GM11168 (cell line): ENCODE measurements at regions not wholly inside any gene's neighbourhood (a gene's known extent, or its start where the extent isn't known, plus 50 kb on each side); places are given as distances from the start of the nearest gene placed in this dataset.
"Not testable (repeated sequence)": the region's sequence is repeated elsewhere in the genome, so short reads cannot be mapped to it uniquely, and the experiment has no call there.

Source experiments
- in situ Hi-C: fragments of 300-500 bp; cut with MboI; formaldehyde crosslinking; loops from one replicate; pipeline ENCODE4 v1.12.0; 2022; ENCODE audit warnings: low sequenced_read_pairs; ENCODE audit not compliant: unreplicated experiment

DNA sequence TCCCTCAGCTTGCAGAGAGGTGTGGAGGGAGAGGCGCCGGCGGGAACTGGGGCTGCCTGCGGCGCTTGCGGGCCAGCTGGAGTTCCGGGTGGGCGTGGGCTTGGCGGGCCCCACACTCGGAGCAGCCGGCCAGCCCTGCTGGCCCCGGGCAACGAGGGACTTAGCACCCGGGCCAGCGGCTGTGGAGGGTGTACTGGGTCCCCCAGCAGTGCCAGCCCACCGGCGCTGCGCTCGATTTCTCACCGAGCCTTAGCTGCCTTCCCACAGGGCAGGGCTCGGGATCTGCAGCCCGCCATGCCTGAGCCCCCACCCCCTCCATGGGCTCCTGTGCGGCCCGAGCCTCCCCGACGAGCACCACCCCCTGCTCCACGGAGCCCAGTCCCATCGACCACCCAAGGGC lies 133.5 kb upstream of the NRP1 start:
- in situ Hi-C loops: not testable (repeated sequence)

- in situ Hi-C loops: no loop called here
Observed at GRCh38 chr10:33465747-33466146, 131.3 kb upstream of the NRP1 start.

DNA sequence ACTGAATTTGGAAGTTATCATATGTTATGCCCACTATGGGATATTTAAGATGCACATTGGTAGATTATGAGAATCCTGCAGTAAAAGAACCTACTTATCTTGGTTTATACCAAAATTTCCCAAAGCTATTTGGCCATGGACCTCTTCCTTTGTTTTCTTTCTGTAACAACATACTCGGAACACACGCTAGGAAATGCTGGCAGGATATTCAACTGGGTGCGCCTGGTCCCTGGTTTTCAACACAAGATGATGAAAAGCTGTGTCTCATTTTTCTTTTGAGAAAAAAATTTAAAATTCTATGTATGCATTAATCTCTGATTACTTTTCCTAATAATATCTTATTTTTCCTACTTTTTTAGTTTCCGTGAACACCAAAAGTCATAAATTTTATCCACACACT lies 128.5 kb upstream of the NRP1 start:
- in situ Hi-C loops: no loop called here

GRCh38 chr10:33461295-33461640 lies 126.8 kb upstream of the NRP1 start:
- in situ Hi-C loops: no loop called here

DNA sequence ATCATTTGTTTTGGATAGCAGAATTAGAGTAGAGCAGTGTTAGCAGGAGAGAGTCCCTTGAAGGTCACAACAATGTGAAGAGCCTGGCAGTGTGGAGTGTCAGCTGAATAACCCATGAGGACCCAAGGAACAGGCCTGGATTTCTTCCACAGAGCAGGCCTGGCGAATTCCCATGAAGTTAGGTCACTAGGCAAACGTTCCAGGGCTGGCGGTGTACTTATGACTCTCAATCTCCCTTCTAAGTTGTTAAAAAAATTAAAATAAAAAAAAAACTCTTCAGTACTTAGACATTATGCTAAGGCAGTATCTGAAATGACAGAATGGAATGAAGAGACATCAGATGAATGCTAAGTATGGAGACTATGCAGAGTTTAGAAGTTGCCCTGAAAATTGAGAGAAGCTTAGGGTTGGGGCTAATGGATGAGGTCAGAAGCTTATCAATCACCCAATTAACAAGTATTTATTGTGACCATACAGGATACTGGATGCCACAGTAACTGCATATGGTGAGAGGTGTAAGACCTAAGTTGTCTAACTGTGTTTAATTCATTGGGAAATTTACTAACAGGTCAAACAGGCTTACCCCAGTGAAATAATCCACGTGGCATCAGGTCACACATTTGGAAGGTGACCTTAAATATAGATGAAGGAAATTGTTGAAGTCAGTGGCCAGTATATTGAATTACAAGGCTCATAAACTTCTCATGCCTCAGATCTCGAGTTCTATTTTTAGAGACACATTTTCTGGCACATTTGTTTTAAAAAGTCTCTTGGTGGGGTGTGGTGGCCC lies 126.2 kb upstream of the NRP1 start:
- in situ Hi-C loops: no loop called here

DNA sequence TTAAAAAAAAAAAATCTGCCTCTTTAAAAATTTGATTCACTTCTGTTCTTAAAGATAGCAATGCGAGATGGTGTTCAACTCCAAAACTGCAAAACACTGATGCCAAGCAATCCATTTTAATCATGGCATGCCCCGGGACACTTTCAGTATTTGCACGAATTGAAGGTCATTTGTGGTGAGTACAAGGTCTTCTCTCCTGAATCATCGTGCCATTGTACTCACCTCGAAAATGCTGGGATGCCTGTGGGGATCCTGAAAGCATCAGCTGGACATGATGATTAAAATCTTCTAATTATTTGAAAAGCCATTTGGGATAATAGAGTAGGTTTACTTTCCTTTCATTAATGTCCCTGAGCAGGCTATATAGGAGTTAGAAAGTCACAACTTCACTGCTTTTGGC lies 125.1 kb upstream of the NRP1 start:
- in situ Hi-C loops: no loop called here

- in situ Hi-C loops: no loop called here
Observed at GRCh38 chr10:33455029-33455428, 120.6 kb upstream of the NRP1 start.

DNA sequence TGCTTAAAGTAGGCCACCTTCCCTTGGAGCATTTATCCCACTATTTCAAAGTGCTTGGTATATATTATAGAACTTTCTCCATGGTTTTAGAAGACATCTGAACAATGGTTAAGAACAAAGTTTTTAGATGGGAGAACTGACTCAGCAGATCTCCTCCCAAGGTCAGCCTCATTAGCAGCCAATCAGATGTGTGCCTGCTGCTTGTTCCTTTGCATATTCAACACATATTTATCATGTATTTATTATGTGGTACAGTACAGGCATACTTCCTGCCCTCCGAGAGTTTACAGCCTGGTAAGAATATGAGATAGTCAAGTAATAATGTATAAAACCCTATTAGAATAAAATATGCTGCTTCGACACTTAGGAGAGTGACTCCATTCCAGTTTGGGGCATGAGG lies 120.1 kb upstream of the NRP1 start:
- in situ Hi-C loops: no loop called here

DNA sequence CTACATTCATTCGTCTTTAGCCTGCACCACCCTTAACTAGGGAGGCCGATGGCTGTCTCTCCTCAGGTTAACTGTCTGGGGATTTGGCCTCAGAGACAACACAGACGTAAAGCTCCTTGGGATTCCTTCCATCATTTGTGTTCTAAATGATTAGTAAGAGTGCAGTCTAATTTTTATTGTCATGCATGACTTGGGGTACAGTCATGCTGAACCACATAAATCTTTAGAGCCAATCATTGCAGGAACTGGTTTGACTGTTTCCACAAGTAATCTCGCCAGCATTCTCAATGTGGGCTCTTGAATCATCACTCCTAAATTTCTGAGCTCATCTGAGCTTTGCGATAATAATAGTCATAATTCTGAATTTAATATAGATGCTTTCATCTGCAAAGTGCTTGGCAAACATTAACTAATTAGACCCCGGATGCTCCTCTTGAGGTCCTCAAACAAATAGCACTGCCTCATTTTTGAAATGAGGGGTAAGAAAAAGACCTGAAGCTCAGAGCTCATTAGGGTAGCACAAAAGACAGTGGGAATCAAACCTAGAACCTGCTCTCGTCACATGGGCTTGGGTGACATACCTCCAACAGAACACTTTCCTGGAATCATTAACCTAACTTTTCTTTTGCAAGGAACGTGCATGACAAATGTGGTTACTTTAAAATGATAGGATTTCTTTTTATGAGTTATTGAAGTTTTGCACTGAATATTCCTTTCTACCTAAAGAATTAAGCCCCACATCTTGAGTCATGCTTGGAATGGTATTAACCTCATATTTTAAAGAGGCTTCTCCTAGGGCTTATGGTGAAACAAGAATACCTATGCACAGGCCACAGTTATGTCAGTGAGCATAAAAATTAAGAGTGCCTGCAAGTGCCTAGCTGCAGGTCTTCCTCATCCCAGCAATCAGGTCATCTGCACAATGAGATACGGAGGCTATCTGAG lies 118.9 kb upstream of the NRP1 start:
- in situ Hi-C loops: no loop called here

- in situ Hi-C loops: no loop called here
Observed at GRCh38 chr10:33448421-33449140, 114.1 kb upstream of the NRP1 start.

DNA sequence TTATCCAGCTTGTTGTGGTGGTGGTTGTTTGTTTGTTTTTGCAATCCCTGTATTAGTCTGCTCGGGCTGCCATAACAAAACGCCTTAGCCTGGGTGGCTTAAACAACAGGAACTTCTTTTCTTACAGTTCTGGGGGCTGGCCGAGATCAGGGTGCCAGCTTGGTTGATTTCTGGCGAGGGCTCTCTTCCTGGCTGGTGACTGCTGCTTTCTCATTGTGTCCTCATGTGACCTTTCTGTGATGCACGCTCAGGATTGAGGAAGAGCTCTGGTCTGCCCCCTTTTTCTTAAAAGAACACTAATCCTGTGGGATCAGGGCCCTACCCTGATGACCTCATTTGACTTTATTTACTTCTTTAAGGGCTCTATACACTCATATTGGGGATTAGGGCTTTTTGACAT lies 107.1 kb upstream of the NRP1 start:
- in situ Hi-C loops: no loop called here

GRCh38 chr10:33434933-33435332 lies 100.5 kb upstream of the NRP1 start:
- in situ Hi-C loops: no loop called here

DNA sequence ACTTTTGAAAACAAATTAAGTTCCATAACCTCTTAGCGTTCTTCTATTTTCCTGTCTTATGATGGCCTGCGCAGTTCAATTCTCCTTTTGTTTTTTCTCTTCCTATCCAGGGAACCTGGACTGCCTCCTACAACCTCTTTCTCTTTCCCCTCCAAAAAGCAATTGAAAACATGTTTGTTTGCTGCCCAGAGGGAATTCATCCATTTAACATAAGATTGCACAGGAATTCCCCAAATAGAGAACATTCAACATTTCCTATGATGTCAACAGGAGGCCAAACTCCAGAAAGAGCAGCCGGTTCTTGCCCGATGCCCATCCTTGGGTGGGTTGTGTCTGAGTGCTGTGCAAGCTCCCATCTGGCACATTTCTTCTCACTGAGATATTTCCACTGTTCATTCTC lies 94.2 kb upstream of the NRP1 start:
- in situ Hi-C loops: no loop called here

GRCh38 chr10:33423154-33423529 lies 88.7 kb upstream of the NRP1 start:
- in situ Hi-C loops: no loop called here

GRCh38 chr10:33422471-33423153 lies 88.1 kb upstream of the NRP1 start:
- in situ Hi-C loops: no loop called here

GRCh38 chr10:33421789-33422462 lies 87.5 kb upstream of the NRP1 start:
- in situ Hi-C loops: no loop called here

- in situ Hi-C loops: no loop called here
Observed at GRCh38 chr10:33419311-33419710, 84.8 kb upstream of the NRP1 start.

GRCh38 chr10:33418301-33418700 lies 83.8 kb upstream of the NRP1 start:
- in situ Hi-C loops: no loop called here

- in situ Hi-C loops: no loop called here
Observed at GRCh38 chr10:33416691-33417090, 82.2 kb upstream of the NRP1 start.

- in situ Hi-C loops: no loop called here
Observed at GRCh38 chr10:33416209-33416608, 81.7 kb upstream of the NRP1 start.
